ENCODE measurements at regions not wholly inside any gene's neighbourhood (a gene's known extent, or its start where the extent isn't known, plus 50 kb on each side); places are given as distances from the start of the nearest gene placed in this dataset.

DNA sequence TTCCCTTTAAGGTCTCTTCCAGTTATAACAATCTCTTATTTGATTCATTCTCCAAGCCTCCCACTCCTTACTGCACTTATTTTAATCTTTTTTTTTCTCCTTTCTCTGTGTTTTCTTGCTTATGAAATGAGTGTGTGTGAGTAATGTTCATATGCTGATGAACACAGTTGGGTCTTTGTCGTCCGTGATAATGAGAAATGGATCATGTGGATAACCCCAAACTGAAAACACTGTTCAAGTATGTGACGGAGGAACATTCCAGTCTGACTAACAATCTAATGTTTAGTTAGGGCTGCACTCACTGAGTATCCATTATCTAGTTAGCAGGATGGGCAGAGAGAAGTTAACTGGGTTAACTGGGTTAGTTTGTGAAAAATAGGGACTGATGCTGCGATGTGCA, 253.1 kb upstream of the DUSP10 start (continued):
- TF ChIP-seq, protein P1, sequence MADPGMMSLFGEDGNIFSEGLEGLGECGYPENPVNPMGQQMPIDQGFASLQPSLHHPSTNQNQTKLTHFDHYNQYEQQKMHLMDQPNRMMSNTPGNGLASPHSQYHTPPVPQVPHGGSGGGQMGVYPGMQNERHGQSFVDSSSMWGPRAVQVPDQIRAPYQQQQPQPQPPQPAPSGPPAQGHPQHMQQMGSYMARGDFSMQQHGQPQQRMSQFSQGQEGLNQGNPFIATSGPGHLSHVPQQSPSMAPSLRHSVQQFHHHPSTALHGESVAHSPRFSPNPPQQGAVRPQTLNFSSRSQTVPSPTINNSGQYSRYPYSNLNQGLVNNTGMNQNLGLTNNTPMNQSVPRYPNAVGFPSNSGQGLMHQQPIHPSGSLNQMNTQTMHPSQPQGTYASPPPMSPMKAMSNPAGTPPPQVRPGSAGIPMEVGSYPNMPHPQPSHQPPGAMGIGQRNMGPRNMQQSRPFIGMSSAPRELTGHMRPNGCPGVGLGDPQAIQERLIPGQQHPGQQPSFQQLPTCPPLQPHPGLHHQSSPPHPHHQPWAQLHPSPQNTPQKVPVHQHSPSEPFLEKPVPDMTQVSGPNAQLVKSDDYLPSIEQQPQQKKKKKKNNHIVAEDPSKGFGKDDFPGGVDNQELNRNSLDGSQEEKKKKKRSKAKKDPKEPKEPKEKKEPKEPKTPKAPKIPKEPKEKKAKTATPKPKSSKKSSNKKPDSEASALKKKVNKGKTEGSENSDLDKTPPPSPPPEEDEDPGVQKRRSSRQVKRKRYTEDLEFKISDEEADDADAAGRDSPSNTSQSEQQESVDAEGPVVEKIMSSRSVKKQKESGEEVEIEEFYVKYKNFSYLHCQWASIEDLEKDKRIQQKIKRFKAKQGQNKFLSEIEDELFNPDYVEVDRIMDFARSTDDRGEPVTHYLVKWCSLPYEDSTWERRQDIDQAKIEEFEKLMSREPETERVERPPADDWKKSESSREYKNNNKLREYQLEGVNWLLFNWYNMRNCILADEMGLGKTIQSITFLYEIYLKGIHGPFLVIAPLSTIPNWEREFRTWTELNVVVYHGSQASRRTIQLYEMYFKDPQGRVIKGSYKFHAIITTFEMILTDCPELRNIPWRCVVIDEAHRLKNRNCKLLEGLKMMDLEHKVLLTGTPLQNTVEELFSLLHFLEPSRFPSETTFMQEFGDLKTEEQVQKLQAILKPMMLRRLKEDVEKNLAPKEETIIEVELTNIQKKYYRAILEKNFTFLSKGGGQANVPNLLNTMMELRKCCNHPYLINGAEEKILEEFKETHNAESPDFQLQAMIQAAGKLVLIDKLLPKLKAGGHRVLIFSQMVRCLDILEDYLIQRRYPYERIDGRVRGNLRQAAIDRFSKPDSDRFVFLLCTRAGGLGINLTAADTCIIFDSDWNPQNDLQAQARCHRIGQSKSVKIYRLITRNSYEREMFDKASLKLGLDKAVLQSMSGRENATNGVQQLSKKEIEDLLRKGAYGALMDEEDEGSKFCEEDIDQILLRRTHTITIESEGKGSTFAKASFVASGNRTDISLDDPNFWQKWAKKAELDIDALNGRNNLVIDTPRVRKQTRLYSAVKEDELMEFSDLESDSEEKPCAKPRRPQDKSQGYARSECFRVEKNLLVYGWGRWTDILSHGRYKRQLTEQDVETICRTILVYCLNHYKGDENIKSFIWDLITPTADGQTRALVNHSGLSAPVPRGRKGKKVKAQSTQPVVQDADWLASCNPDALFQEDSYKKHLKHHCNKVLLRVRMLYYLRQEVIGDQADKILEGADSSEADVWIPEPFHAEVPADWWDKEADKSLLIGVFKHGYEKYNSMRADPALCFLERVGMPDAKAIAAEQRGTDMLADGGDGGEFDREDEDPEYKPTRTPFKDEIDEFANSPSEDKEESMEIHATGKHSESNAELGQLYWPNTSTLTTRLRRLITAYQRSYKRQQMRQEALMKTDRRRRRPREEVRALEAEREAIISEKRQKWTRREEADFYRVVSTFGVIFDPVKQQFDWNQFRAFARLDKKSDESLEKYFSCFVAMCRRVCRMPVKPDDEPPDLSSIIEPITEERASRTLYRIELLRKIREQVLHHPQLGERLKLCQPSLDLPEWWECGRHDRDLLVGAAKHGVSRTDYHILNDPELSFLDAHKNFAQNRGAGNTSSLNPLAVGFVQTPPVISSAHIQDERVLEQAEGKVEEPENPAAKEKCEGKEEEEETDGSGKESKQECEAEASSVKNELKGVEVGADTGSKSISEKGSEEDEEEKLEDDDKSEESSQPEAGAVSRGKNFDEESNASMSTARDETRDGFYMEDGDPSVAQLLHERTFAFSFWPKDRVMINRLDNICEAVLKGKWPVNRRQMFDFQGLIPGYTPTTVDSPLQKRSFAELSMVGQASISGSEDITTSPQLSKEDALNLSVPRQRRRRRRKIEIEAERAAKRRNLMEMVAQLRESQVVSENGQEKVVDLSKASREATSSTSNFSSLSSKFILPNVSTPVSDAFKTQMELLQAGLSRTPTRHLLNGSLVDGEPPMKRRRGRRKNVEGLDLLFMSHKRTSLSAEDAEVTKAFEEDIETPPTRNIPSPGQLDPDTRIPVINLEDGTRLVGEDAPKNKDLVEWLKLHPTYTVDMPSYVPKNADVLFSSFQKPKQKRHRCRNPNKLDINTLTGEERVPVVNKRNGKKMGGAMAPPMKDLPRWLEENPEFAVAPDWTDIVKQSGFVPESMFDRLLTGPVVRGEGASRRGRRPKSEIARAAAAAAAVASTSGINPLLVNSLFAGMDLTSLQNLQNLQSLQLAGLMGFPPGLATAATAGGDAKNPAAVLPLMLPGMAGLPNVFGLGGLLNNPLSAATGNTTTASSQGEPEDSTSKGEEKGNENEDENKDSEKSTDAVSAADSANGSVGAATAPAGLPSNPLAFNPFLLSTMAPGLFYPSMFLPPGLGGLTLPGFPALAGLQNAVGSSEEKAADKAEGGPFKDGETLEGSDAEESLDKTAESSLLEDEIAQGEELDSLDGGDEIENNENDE (IDR thresholded peaks at IDR 0.05; ENCODE audit: insufficient replicate concordance, low read length) = no peak
- TF ChIP-seq MAFK (IDR thresholded peaks at IDR 0.05; ENCODE audit: low read depth, low read length) = no peak

All from H1 (cell line).